Stimulated activated CD8-positive, alpha-beta memory T cell treated with anti-CD3 and anti-CD28 coated beads, Interleukin-7, amount 100 ng/mL, for 1 hour (primary cell): ENCODE measurements at regions not wholly inside any gene's neighbourhood (a gene's known extent, or its start where the extent isn't known, plus 50 kb on each side); places are given as distances from the start of the nearest gene placed in this dataset.
A peak's percentile ranks its signal among the peaks of the same experiment; 100 is the strongest.
"Not testable (repeated sequence)": the region's sequence is repeated elsewhere in the genome, so short reads cannot be mapped to it uniquely, and the experiment has no call there.

Experiments used
- DNase-seq, 2 donors: peaks; one replicate each; pipeline ENCODE4 v3.0.0-alpha.2; 2020; ENCODE audit warnings: low read depth in 2 of 2

GRCh38 chr9:33690143-33690933, 105.0 kb upstream of the PRSS3 start:
- DNase-seq = no peak

GRCh38 chr9:33695299-33695698, 100.1 kb upstream of the PRSS3 start:
- DNase-seq = no peak

GRCh38 chr9:33695856-33696255, 99.5 kb upstream of the PRSS3 start:
- DNase-seq = no peak

- no peak for DNase-seq
These were observed 98.2 kb upstream of the PRSS3 start for GRCh38 chr9:33697171-33697570.

- DNase-seq = no peak
These were observed 97.1 kb upstream of the PRSS3 start for GRCh38 chr9:33698267-33698666.

GRCh38 chr9:33700940-33701339, 94.4 kb upstream of the PRSS3 start:
- DNase-seq = not testable (repeated sequence)

GRCh38 chr9:33703430-33704102, 91.8 kb upstream of the PRSS3 start:
- DNase-seq = no peak

- DNase-seq = not testable (repeated sequence)
These were observed 89.9 kb upstream of the PRSS3 start for GRCh38 chr9:33705440-33705839.

GRCh38 chr9:33708441-33708840, 86.9 kb upstream of the PRSS3 start:
- DNase-seq = no peak

GRCh38 chr9:33709269-33709668, 86.1 kb upstream of the PRSS3 start:
- DNase-seq = no peak

- not testable (repeated sequence) for DNase-seq
These were observed 83.9 kb upstream of the PRSS3 start for GRCh38 chr9:33711418-33711817.

GRCh38 chr9:33714989-33715388, 80.4 kb upstream of the PRSS3 start:
- DNase-seq = no peak

- no peak for DNase-seq
These were observed 76.4 kb upstream of the PRSS3 start for GRCh38 chr9:33718987-33719386.

GRCh38 chr9:33719581-33720374, 75.6 kb upstream of the PRSS3 start:
- peak in 1 of 2 donors; percentile 12 for DNase-seq

GRCh38 chr9:33721674-33722358, 73.5 kb upstream of the PRSS3 start:
- DNase-seq = peak; percentile 75 to 79

- DNase-seq = no peak
These were observed 73.0 kb upstream of the PRSS3 start for GRCh38 chr9:33722359-33722675.

- no peak for DNase-seq
These were observed 66.7 kb upstream of the PRSS3 start for GRCh38 chr9:33728613-33729012.

- no peak for DNase-seq
These were observed 64.2 kb upstream of the PRSS3 start for GRCh38 chr9:33731142-33731541.

- DNase-seq = no peak
These were observed 63.7 kb upstream of the PRSS3 start for GRCh38 chr9:33731625-33732024.

GRCh38 chr9:33734247-33734940, 61.0 kb upstream of the PRSS3 start:
- DNase-seq = not testable (repeated sequence)
